SK-N-SH (cell line): ENCODE measurements at regions not wholly inside any gene's neighbourhood (a gene's known extent, or its start where the extent isn't known, plus 50 kb on each side); places are given as distances from the start of the nearest gene placed in this dataset.

Experiments
- CTCF ChIA-PET: fragments of 300-600, 350-600 bp; formaldehyde crosslinking; extraction: SDS; loops from one replicate; lab custom pipeline; 2021; lab: Yijun Ruan, JAX
- POLR2A ChIA-PET: fragments of 350-600 bp; sonication (Branson Sonifier 250); formaldehyde crosslinking; extraction: SDS; loops from one replicate; lab custom pipeline; 2020; ENCODE audit warnings: antibody characterized with exemption, inconsistent platforms; lab: Yijun Ruan, JAX
- DNase-seq: peaks from one replicate; pipeline ENCODE4 v3.0.0; 2012
- H2AFZ ChIP-seq: fragments of 200-600 bp; sonication (generic); 2 replicates; pipeline ENCODE4 v1.8.1; 2016; ENCODE audit warnings: antibody characterized with exemption, mild to moderate bottlenecking, low read depth
- H3F3A ChIP-seq: fragments of 200-600 bp; sonication (generic); replicated peaks from 2 replicates; pipeline ENCODE3; 2016; ENCODE audit warnings: antibody characterized with exemption, mild to moderate bottlenecking; ENCODE audit not compliant: insufficient read depth
- H3K27ac ChIP-seq, 2 experiments: fragments of 200-500 bp in 1 of 2; fragments of 200-600 bp in 1 of 2; sonication (Bioruptor generic) in 1 of 2; sonication (generic), shearing (Covaris generic) in 1 of 2; 2 replicates each; pipeline versions ENCODE4 v1.5.1 to v1.6.1; 2014 to 2016; ENCODE audit warnings: low read depth in 2 of 2, inconsistent platforms in 1 of 2, low read length in 1 of 2, mild to moderate bottlenecking in 1 of 2, mixed read lengths in 1 of 2
- H3K27me3 ChIP-seq: fragments of 200-600 bp; sonication (generic), shearing (Covaris generic); 2 replicates; pipeline ENCODE4 v1.6.1; 2016; ENCODE audit warnings: mixed run types; ENCODE audit not compliant: insufficient read depth
- H3K36me3 ChIP-seq, 2 experiments: fragments of 200-500 bp in 1 of 2; fragments of 200-600 bp in 1 of 2; sonication (Bioruptor generic) in 1 of 2; sonication (generic) in 1 of 2; replicated peaks in 1 of 2; 2 replicates each; pipeline versions ENCODE3 to v1.5.1; 2014 to 2016; ENCODE audit warnings: low read length in 1 of 2, mild to moderate bottlenecking in 1 of 2; ENCODE audit not compliant: insufficient read depth in 2 of 2, control insufficient read depth in 1 of 2
- H3K4me1 ChIP-seq, 2 experiments: fragments of 200-500 bp in 1 of 2; fragments of 200-600 bp in 1 of 2; sonication (Bioruptor generic) in 1 of 2; sonication (generic), shearing (Covaris generic) in 1 of 2; 2 replicates each; pipeline versions ENCODE4 v1.5.1 to v1.6.1; 2014 to 2016; ENCODE audit warnings: low read depth in 1 of 2, low read length in 1 of 2, mixed run types in 1 of 2; ENCODE audit not compliant: insufficient read depth in 2 of 2, control insufficient read depth in 1 of 2
- H3K4me2 ChIP-seq: fragments of 200-600 bp; sonication (generic), shearing (Covaris generic); 2 replicates; pipeline ENCODE4 v1.6.1; 2017; ENCODE audit warnings: mixed run types
- H3K4me3 ChIP-seq, 2 experiments: fragments of 200-500 bp in 1 of 2; fragments of 200-600 bp in 1 of 2; sonication (Bioruptor generic) in 1 of 2; sonication (generic), shearing (Covaris generic) in 1 of 2; 2 replicates each; pipeline versions ENCODE4 v1.5.1 to v1.8.1; 2014 to 2016; ENCODE audit warnings: low read depth in 2 of 2, inconsistent platforms in 1 of 2, low read length in 1 of 2, mild to moderate bottlenecking in 1 of 2, mixed read lengths in 1 of 2, moderate library complexity in 1 of 2
- H3K79me2 ChIP-seq: fragments of 200-600 bp; sonication (generic); 2 replicates; pipeline ENCODE4 v1.8.1; 2017; ENCODE audit warnings: mild to moderate bottlenecking; ENCODE audit not compliant: insufficient read depth
- H3K9ac ChIP-seq: fragments of 200-600 bp; sonication (generic); 2 replicates; pipeline ENCODE4 v1.6.1; 2017; ENCODE audit warnings: mixed run types
- H3K9me2 ChIP-seq: fragments of 200-600 bp; sonication (generic); 2 replicates; pipeline ENCODE4 v1.6.1; 2017; ENCODE audit warnings: mixed run types
- H3K9me3 ChIP-seq: fragments of 200-600 bp; sonication (generic); 2 replicates; pipeline ENCODE4 v1.6.1; 2017; ENCODE audit warnings: mixed run types, mild to moderate bottlenecking, moderate library complexity
- H4K20me1 ChIP-seq: fragments of 200-600 bp; sonication (generic); 2 replicates; pipeline ENCODE4 v1.6.1; 2017; ENCODE audit warnings: mild to moderate bottlenecking, mixed run types; ENCODE audit not compliant: insufficient read depth
- CHD2 ChIP-seq: fragments of 150-350 bp; IDR thresholded peaks from 2 replicates; pipeline ENCODE4 v1.6.1; 2018; ENCODE audit warnings: low read length; ENCODE audit not compliant: partially characterized antibody
- CTCF ChIP-seq: fragments of 200-600 bp; sonication (generic); IDR thresholded peaks from 2 replicates; pipeline ENCODE4 v1.6.1; 2017; ENCODE audit warnings: antibody characterized with exemption, mild to moderate bottlenecking, moderate library complexity
- ELF1 ChIP-seq: IDR thresholded peaks from 2 replicates; pipeline ENCODE4 v1.4.0; 2012
- EP300 ChIP-seq, 2 experiments: IDR thresholded peaks; 2 replicates each; pipeline versions ENCODE4 v1.4.0 to v1.6.1; 2012; ENCODE audit warnings: borderline replicate concordance in 1 of 2, low read depth in 1 of 2, low read length in 1 of 2
- FOXM1 ChIP-seq: IDR thresholded peaks from 2 replicates; pipeline ENCODE4 v1.4.0; 2012; ENCODE audit warnings: low read depth, mild to moderate bottlenecking
- GABPA ChIP-seq: IDR thresholded peaks from 2 replicates; pipeline ENCODE4 v1.4.0; 2012; ENCODE audit warnings: low read depth, mild to moderate bottlenecking
- GATA2 ChIP-seq: sonication (generic); formaldehyde crosslinking; IDR thresholded peaks from 2 replicates; pipeline ENCODE4 v1.5.0; 2020; ENCODE audit warnings: mild to moderate bottlenecking, missing genetic modification reagents
- NRF1 ChIP-seq: IDR thresholded peaks from 2 replicates; pipeline ENCODE4 v1.6.1; 2012; ENCODE audit warnings: low read depth, mild to moderate bottlenecking, low read length
- PBX3 ChIP-seq: IDR thresholded peaks from 2 replicates; pipeline ENCODE4; 2012
- POLR2AphosphoS5 ChIP-seq: IDR thresholded peaks from 2 replicates; pipeline ENCODE4 v1.6.1; 2012; ENCODE audit warnings: low read depth, low read length
- RFX5 ChIP-seq: IDR thresholded peaks from 2 replicates; pipeline ENCODE4 v1.6.1; 2012; ENCODE audit warnings: mild to moderate bottlenecking, improper control_type of control experiment, low read length
- SIN3A ChIP-seq: IDR thresholded peaks from 2 replicates; pipeline ENCODE4 v1.6.1; 2012; ENCODE audit warnings: low read depth, mild to moderate bottlenecking, low read length, moderate library complexity, borderline replicate concordance
- SMC3 ChIP-seq: IDR thresholded peaks from 2 replicates; pipeline ENCODE4 v1.6.1; 2012; ENCODE audit warnings: low read depth, low read length, improper control_type of control experiment
- USF1 ChIP-seq: IDR thresholded peaks from 2 replicates; pipeline ENCODE4 v1.4.0; 2012; ENCODE audit warnings: low read depth, borderline replicate concordance
- YY1 ChIP-seq: IDR thresholded peaks from 2 replicates; pipeline ENCODE4 v1.4.0; 2012; ENCODE audit warnings: low read depth, mild to moderate bottlenecking
- ZBTB33 ChIP-seq: IDR thresholded peaks from 2 replicates; pipeline ENCODE4 v1.4.0; 2012; ENCODE audit warnings: low read depth, borderline replicate concordance
- WGBS: methylation state at CpG from one replicate; pipeline ENCODE4 v1.1.6; 2017; ENCODE audit warnings: low lambda C conversion rate; 5-methylcytosine and 5-hydroxymethylcytosine counted together

- Histone ChIP-seq H3K4me3 (no peak overlapping the region), H3K4me1 (no peaks in the 10 kb centered on the region), H3F3A (no peaks in the 10 kb centered on the region), H3K4me2 (no peak overlapping the region), H3K27ac (no peak overlapping the region), H2AFZ (no peak overlapping the region), H3K36me3 (no peaks in the 10 kb centered on the region), H3K79me2 (no peaks in the 10 kb centered on the region), H3K9me3 (no peaks in the 10 kb centered on the region), H4K20me1 (no peaks in the 10 kb centered on the region), H3K9ac (no peak overlapping the region), H3K9me2 (no peaks in the 10 kb centered on the region), H3K27me3 (peaks cover 9% of the 10 kb centered on the region; the same call in 1 of the 2 replicates)
- ChIA-PET POLR2A (no interaction called here), CTCF (interaction anchor here (1.1 kb wide), 1 partner anchor 43 kb away, joined by 3 read pairs; no protein-coding TSS in a partner anchor)
- WGBS = 2% methylated on average over 2 of the region's 2 CpGs
- no peak for DNase-seq
- no peak for TF ChIP-seq PBX3
- TF ChIP-seq SMC3 = no peak
- no peak for TF ChIP-seq FOXM1
- no peak for TF ChIP-seq RFX5
- no peak for TF ChIP-seq GATA2 (CRISPR knock-in tag)
- no peak for TF ChIP-seq USF1
- TF ChIP-seq CTCF = no peak
- no peak for TF ChIP-seq GABPA
- no peak for TF ChIP-seq CHD2
- no peak for TF ChIP-seq YY1
- no peak for TF ChIP-seq POLR2AphosphoS5
- no peak for TF ChIP-seq ZBTB33
- TF ChIP-seq NRF1 = no peak
- TF ChIP-seq SIN3A = no peak
- no peak for TF ChIP-seq EP300 (IDR thresholded peaks at IDR 0.05; ENCODE audit: borderline replicate concordance in 1 of 2, low read depth in 1 of 2, low read length in 1 of 2)
- TF ChIP-seq ELF1 = no peak
These were observed 201.1 kb upstream of the LRIG3 start for GRCh38 chr12:59121451-59121850.
